CD14-positive monocyte (primary cell): ENCODE measurements at regions not wholly inside any gene's neighbourhood (a gene's known extent, or its start where the extent isn't known, plus 50 kb on each side); places are given as distances from the start of the nearest gene placed in this dataset.

ENCODE experiments used
- DNase-seq, 3 donors: peaks; one replicate each; pipeline ENCODE4 v3.0.0-alpha.2; 2011 to 2022
- H2AFZ ChIP-seq: 2 replicates; pipeline ENCODE4 v1.6.0; 2012; ENCODE audit warnings: mild to moderate bottlenecking, low read depth, low read length, inconsistent platforms; ENCODE audit not compliant: insufficient read depth, poor library complexity, severe bottlenecking
- H3K27ac ChIP-seq, 2 donors: 1 replicate in 1 of 2; 2 replicates in 1 of 2; pipeline ENCODE4 v1.5.1; 2012 to 2013; ENCODE audit warnings: low read length in 2 of 2, control low read depth in 1 of 2, inconsistent platforms in 1 of 2, low read depth in 1 of 2, mild to moderate bottlenecking in 1 of 2
- H3K27me3 ChIP-seq, 2 donors: one replicate each; pipeline versions ENCODE4 v1.6.0 to v1.6.1; 2011 to 2013; ENCODE audit warnings: low read length in 2 of 2; ENCODE audit not compliant: control insufficient read depth in 2 of 2, insufficient read depth in 2 of 2
- H3K36me3 ChIP-seq, 2 donors: replicated peaks in 1 of 2; 1 replicate in 1 of 2; 2 replicates in 1 of 2; pipeline versions ENCODE4 v1.5.1 to v1.6.1; 2012 to 2013; ENCODE audit warnings: low read length in 2 of 2, control low read depth in 1 of 2, inconsistent platforms in 1 of 2, mild to moderate bottlenecking in 1 of 2; ENCODE audit not compliant: insufficient read depth in 2 of 2, control insufficient read depth in 1 of 2
- H3K4me1 ChIP-seq, 2 donors: 1 replicate in 1 of 2; 2 replicates in 1 of 2; pipeline versions ENCODE4 v1.5.1 to v1.6.1; 2012 to 2013; ENCODE audit warnings: low read length in 2 of 2, control low read depth in 1 of 2, inconsistent platforms in 1 of 2, mild to moderate bottlenecking in 1 of 2, moderate library complexity in 1 of 2; ENCODE audit not compliant: insufficient read depth in 2 of 2, control insufficient read depth in 1 of 2
- H3K4me2 ChIP-seq: replicated peaks from 2 replicates; pipeline ENCODE3; 2012; ENCODE audit warnings: low read length, moderate library complexity, mild to moderate bottlenecking; ENCODE audit not compliant: poor library complexity, severe bottlenecking; ENCODE audit errors: extremely low read depth
- H3K4me3 ChIP-seq, 3 experiments: fragments of 200-600 bp in 1 of 3; sonication (generic) in 1 of 3; replicated peaks in 1 of 3; 1 replicate in 2 of 3; 2 replicates in 1 of 3; pipeline ENCODE4 v1.5.1; 2011 to 2013; ENCODE audit warnings: low read length in 3 of 3, mild to moderate bottlenecking in 3 of 3, control low read depth in 2 of 3, low read depth in 2 of 3, inconsistent platforms in 1 of 3, moderate library complexity in 1 of 3
- H3K79me2 ChIP-seq: 2 replicates; pipeline ENCODE4 v1.6.0; 2012; ENCODE audit warnings: mild to moderate bottlenecking, control low read depth, inconsistent platforms, low read length, moderate library complexity; ENCODE audit not compliant: insufficient read depth
- H3K9ac ChIP-seq: 2 replicates; pipeline ENCODE4 v1.6.0; 2017; ENCODE audit warnings: low read length, mild to moderate bottlenecking; ENCODE audit not compliant: insufficient read depth, poor library complexity, severe bottlenecking
- H3K9me3 ChIP-seq, 2 donors: replicated peaks in 1 of 2; 1 replicate in 1 of 2; 2 replicates in 1 of 2; pipeline versions ENCODE4 v1.5.1 to v1.6.1; 2012 to 2013; ENCODE audit warnings: low read length in 2 of 2, control low read depth in 1 of 2; ENCODE audit not compliant: control insufficient read depth in 1 of 2, insufficient read depth in 1 of 2
- H4K20me1 ChIP-seq: 2 replicates; pipeline ENCODE4 v1.6.0; 2012; ENCODE audit warnings: mild to moderate bottlenecking, low read length, control low read depth, moderate library complexity; ENCODE audit not compliant: insufficient read depth
- H3K27ac Mint-ChIP-seq, 7 donors: one replicate each; pipeline ENCODE4 v1.8.0; 2020; ENCODE audit warnings: mild to moderate bottlenecking in 7 of 7, mixed read lengths in 7 of 7, moderate library complexity in 6 of 7, inconsistent platforms in 2 of 7
- H3K27me3 Mint-ChIP-seq, 3 donors: one replicate each; pipeline ENCODE4 v1.8.0; 2021 to 2022; ENCODE audit warnings: low read depth in 3 of 3, mild to moderate bottlenecking in 3 of 3, mixed read lengths in 3 of 3, moderate library complexity in 3 of 3, inconsistent platforms in 1 of 3
- H3K36me3 Mint-ChIP-seq, 2 donors: one replicate each; pipeline ENCODE4 v1.8.0; 2020; ENCODE audit warnings: mixed read lengths in 2 of 2, inconsistent platforms in 1 of 2, mild to moderate bottlenecking in 1 of 2
- H3K4me1 Mint-ChIP-seq: one replicate; pipeline ENCODE4 v1.8.0; 2020; ENCODE audit warnings: mild to moderate bottlenecking, mixed read lengths
- H3K4me3 Mint-ChIP-seq, 2 donors: one replicate each; pipeline ENCODE4 v1.8.0; 2020; ENCODE audit warnings: mild to moderate bottlenecking in 2 of 2, mixed read lengths in 2 of 2, moderate library complexity in 1 of 2
- H3K9me3 Mint-ChIP-seq, 7 donors: one replicate each; pipeline ENCODE4 v1.8.0; 2020 to 2022; ENCODE audit warnings: mixed read lengths in 7 of 7, mild to moderate bottlenecking in 6 of 7, moderate library complexity in 6 of 7, inconsistent platforms in 2 of 7
- CTCF ChIP-seq: fragments of 200-600 bp; IDR thresholded peaks from one replicate; pipeline ENCODE4 v1.8.0; 2022; ENCODE audit warnings: antibody characterized with exemption, mild to moderate bottlenecking
- WGBS: methylation state at CpG from one replicate; pipeline ENCODE4 v1.1.5; 2013; ENCODE audit warnings: missing lambda C conversion rate; ENCODE audit not compliant: insufficient coverage; 5-methylcytosine and 5-hydroxymethylcytosine counted together
- intact Hi-C, 2 donors: fragments of 100-400 bp; cut with micrococcal nuclease; formaldehyde crosslinking; loops; one replicate each; pipeline versions ENCODE4 v1.15.0 to v1.15.1; 2023

- WGBS: 85% methylated on average over 5 of the region's 13 CpGs
- intact Hi-C loops: loop anchor here (5.0 kb wide), 1 partner anchor 923 kb away; no protein-coding TSS in a partner anchor
- TF ChIP-seq CTCF: no peak
Measured at GRCh38 chr9:13429301-13430190, 150.1 kb upstream of the MPDZ start.

GRCh38 chr9:13428766-13429165 lies 149.3 kb upstream of the MPDZ start:
- no peaks in the 10 kb centered on the region for H3K4me1 ChIP-seq

More at GRCh38 chr9:13429301-13430190, 150.1 kb upstream of the MPDZ start:
- Mint-ChIP-seq H3K4me3 (no peak overlapping the region), H3K36me3 (no peaks in the 10 kb centered on the region), H3K27ac (no peak overlapping the region), H3K27me3 (peaks cover 1 to 5% (median 2%) of the 10 kb centered on the region in 3 donors), H3K4me1 (peaks cover 2% of the 10 kb centered on the region), H3K9me3 (no peaks in the 10 kb centered on the region)
- Histone ChIP-seq H3K27me3 (no peaks in the 10 kb centered on the region), H3K4me1 (no peaks in the 10 kb centered on the region), H3K36me3 (no peaks in the 10 kb centered on the region), H4K20me1 (no peaks in the 10 kb centered on the region), H3K79me2 (no peaks in the 10 kb centered on the region), H3K27ac (no peak overlapping the region), H3K9me3 (no peaks in the 10 kb centered on the region), H3K4me3 (no peak overlapping the region), H3K4me2 (no peak overlapping the region), H2AFZ (no peak overlapping the region), H3K9ac (no peak overlapping the region)
- DNase-seq: no peak

More at GRCh38 chr9:13428766-13429165, 149.3 kb upstream of the MPDZ start:
- no CpG with 5 or more reads among the region's 4 CpGs for WGBS
- H2AFZ ChIP-seq: no peak overlapping the region
- no peak overlapping the region for H3K27ac ChIP-seq
- DNase-seq: no peak
- no peak for TF ChIP-seq CTCF
- no peaks in the 10 kb centered on the region for H3K36me3 ChIP-seq
- Mint-ChIP-seq H3K27me3 (peaks cover 1 to 5% (median 2%) of the 10 kb centered on the region in 3 donors), H3K4me1 (peaks cover 2% of the 10 kb centered on the region), H3K4me3 (no peak overlapping the region), H3K9me3 (no peaks in the 10 kb centered on the region), H3K27ac (no peak overlapping the region), H3K36me3 (no peaks in the 10 kb centered on the region)
- no peaks in the 10 kb centered on the region for H4K20me1 ChIP-seq
- no peak overlapping the region for H3K9ac ChIP-seq
- H3K79me2 ChIP-seq: no peaks in the 10 kb centered on the region
- no peaks in the 10 kb centered on the region for H3K9me3 ChIP-seq
- no peak overlapping the region for H3K4me3 ChIP-seq
- H3K27me3 ChIP-seq: no peaks in the 10 kb centered on the region
- no peak overlapping the region for H3K4me2 ChIP-seq
- intact Hi-C loops: loop anchor here (5.0 kb wide), 1 partner anchor 924 kb away; no protein-coding TSS in a partner anchor
